GM12891 (cell line): ENCODE measurements at regions not wholly inside any gene's neighbourhood (a gene's known extent, or its start where the extent isn't known, plus 50 kb on each side); places are given as distances from the start of the nearest gene placed in this dataset.

Source experiments
- POLR2A ChIP-seq: IDR thresholded peaks from 2 replicates; pipeline ENCODE4 v1.6.1; 2011; ENCODE audit warnings: low read depth, low read length, control low read depth
- POLR2AphosphoS5 ChIP-seq: IDR thresholded peaks from 2 replicates; pipeline ENCODE4 v1.6.1; 2011; ENCODE audit warnings: low read depth, low read length, control low read depth
- TAF1 ChIP-seq: IDR thresholded peaks from 2 replicates; pipeline ENCODE4 v1.6.1; 2011; ENCODE audit warnings: low read depth, low read length, control low read depth

DNA sequence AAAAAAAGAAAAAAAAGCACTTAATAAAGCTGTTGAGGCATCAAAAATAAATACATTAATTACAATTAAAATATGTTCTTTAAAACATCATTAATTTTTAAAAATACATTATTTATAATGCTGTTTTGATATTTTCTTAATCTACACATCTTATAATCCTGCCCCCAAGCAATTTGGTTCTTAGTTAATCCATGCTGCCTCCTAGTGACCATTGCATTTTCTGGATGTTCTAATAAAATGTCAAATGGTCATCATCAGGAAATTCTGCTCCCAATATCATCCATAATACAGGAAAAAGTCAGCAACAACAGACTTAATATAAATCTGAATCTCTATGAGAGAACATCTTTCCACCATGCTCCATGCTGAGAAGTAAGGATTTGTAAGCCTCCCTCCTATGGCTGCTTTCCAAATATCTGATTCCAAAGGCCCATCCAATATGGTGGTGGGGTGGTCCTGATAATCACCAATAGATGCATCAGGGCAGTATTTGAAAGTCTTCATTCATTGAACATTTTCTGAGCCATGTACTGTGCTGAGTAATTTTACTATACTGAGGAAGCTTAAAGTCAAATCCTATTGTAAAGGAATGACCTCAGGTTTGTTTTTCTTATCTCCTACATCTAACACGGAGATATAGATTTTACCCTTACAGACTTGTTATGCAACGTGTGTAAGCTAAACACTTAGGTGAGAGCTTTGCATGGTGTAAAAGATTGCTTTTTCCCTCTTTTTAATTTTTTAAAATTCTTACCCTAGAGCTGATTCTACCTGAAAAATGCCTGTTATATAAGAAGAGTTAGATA is 124.7 kb upstream of the BMAL1 start:
- TF ChIP-seq POLR2AphosphoS5 (no peak), POLR2A (no peak), TAF1 (no peak)
